Urothelium cell line (cell line): ENCODE measurements at regions not wholly inside any gene's neighbourhood (a gene's known extent, or its start where the extent isn't known, plus 50 kb on each side); places are given as distances from the start of the nearest gene placed in this dataset.

Experiments used
- DNase-seq: peaks from one replicate; pipeline ENCODE4 v3.0.0; 2011; ENCODE audit warnings: low spot score, mixed read lengths
- FAIRE-seq: peaks from 2 replicates; lab custom pipeline; 2011; peaks lifted over from hg19 to GRCh38; lab: Jason Lieb, UNC

GRCh38 chr1:4336507-4336906, 317.9 kb upstream of the AJAP1 start:
- FAIRE-seq (peak; percentile 99), DNase-seq (no peak)

- FAIRE-seq (no peak), DNase-seq (no peak)
These were observed 313.0 kb upstream of the AJAP1 start for GRCh38 chr1:4341421-4341820.

GRCh38 chr1:4344065-4344732, 310.2 kb upstream of the AJAP1 start:
- FAIRE-seq (no peak), DNase-seq (no peak)

GRCh38 chr1:4345094-4345493, 309.3 kb upstream of the AJAP1 start:
- no peak for FAIRE-seq
- no peak for DNase-seq

- FAIRE-seq: no peak
- DNase-seq: no peak
These were observed 308.3 kb upstream of the AJAP1 start for GRCh38 chr1:4346131-4346530.

GRCh38 chr1:4351453-4351852, 303.0 kb upstream of the AJAP1 start:
- FAIRE-seq (no peak), DNase-seq (no peak)

- no peak for DNase-seq
- no peak for FAIRE-seq
These were observed 301.1 kb upstream of the AJAP1 start for GRCh38 chr1:4353090-4353856.

- no peak for DNase-seq
- no peak for FAIRE-seq
These were observed 298.6 kb upstream of the AJAP1 start for GRCh38 chr1:4355839-4356238.

GRCh38 chr1:4362314-4363044, 291.9 kb upstream of the AJAP1 start:
- DNase-seq (no peak), FAIRE-seq (no peak)

GRCh38 chr1:4366091-4366490, 288.3 kb upstream of the AJAP1 start:
- DNase-seq: no peak
- no peak for FAIRE-seq

GRCh38 chr1:4367230-4367777, 287.1 kb upstream of the AJAP1 start:
- DNase-seq (no peak), FAIRE-seq (no peak)

GRCh38 chr1:4369335-4369734, 285.1 kb upstream of the AJAP1 start:
- FAIRE-seq (no peak), DNase-seq (no peak)

- FAIRE-seq: no peak
These were observed 282.6 kb upstream of the AJAP1 start for GRCh38 chr1:4371849-4372248.

GRCh38 chr1:4375812-4376211, 278.6 kb upstream of the AJAP1 start:
- FAIRE-seq (no peak), DNase-seq (peak; percentile 70)

More at GRCh38 chr1:4371849-4372248, 282.6 kb upstream of the AJAP1 start:
- DNase-seq: no peak

- FAIRE-seq (no peak), DNase-seq (no peak)
These were observed 274.8 kb upstream of the AJAP1 start for GRCh38 chr1:4379451-4380175.

GRCh38 chr1:4380564-4381168, 273.7 kb upstream of the AJAP1 start:
- DNase-seq (peak; percentile 66), FAIRE-seq (peak; percentile 27)

GRCh38 chr1:4393191-4393590, 261.2 kb upstream of the AJAP1 start:
- no peak for DNase-seq
- FAIRE-seq: no peak

- DNase-seq (no peak), FAIRE-seq (no peak)
These were observed 260.0 kb upstream of the AJAP1 start for GRCh38 chr1:4394366-4394765.

GRCh38 chr1:4395158-4395557, 259.3 kb upstream of the AJAP1 start:
- no peak for DNase-seq
- no peak for FAIRE-seq

- DNase-seq: no peak
- FAIRE-seq: no peak
These were observed 258.7 kb upstream of the AJAP1 start for GRCh38 chr1:4395676-4396075.
